ENCODE measurements at regions not wholly inside any gene's neighbourhood (a gene's known extent, or its start where the extent isn't known, plus 50 kb on each side); places are given as distances from the start of the nearest gene placed in this dataset.
"Not testable (repeated sequence)": the region's sequence is repeated elsewhere in the genome, so short reads cannot be mapped to it uniquely, and the experiment has no call there.

GRCh38 chr14:89728964-89729363, 225.6 kb downstream of the EFCAB11 start:
- Histone ChIP-seq H3K36me3 (ENCODE audit: low read depth) (no peaks in the 10 kb centered on the region), H3K4me1 (ENCODE audit: insufficient read depth, poor library complexity, severe bottlenecking) (peaks cover 2% of the 10 kb centered on the region), H3K9me3 (ENCODE audit: severe bottlenecking) (no peaks in the 10 kb centered on the region), H3K4me3 (ENCODE audit: severe bottlenecking) (no peak overlapping the region), H3K27me3 (ENCODE audit: insufficient read depth, poor library complexity, severe bottlenecking) (no peaks in the 10 kb centered on the region), H3K27ac (ENCODE audit: poor library complexity, severe bottlenecking) (no peak overlapping the region)
- no peak for TF ChIP-seq CTCF (IDR thresholded peaks at IDR 0.05; ENCODE audit: poor library complexity, severe bottlenecking)
- ATAC-seq (ENCODE audit: low read depth) = no peak
- DNase-seq (ENCODE audit: low spot score) = no peak

GRCh38 chr14:89726226-89726625, 228.3 kb downstream of the EFCAB11 start:
- ATAC-seq (ENCODE audit: low read depth); H3K27ac ChIP-seq (ENCODE audit: poor library complexity, severe bottlenecking); H3K36me3 ChIP-seq (ENCODE audit: low read depth): not testable (repeated sequence)

GRCh38 chr14:89724628-89724960, 229.9 kb downstream of the EFCAB11 start:
- DNase-seq (ENCODE audit: low spot score) (no peak), ATAC-seq (ENCODE audit: low read depth) (peak; percentile 59)
- no peaks in the 10 kb centered on the region for H3K9me3 ChIP-seq (ENCODE audit: severe bottlenecking)
- H3K4me3 ChIP-seq (ENCODE audit: severe bottlenecking) = no peak overlapping the region
- H3K36me3 ChIP-seq (ENCODE audit: low read depth) = no peaks in the 10 kb centered on the region
- no peak overlapping the region for H3K27ac ChIP-seq (ENCODE audit: poor library complexity, severe bottlenecking)
- H3K4me1 ChIP-seq (ENCODE audit: insufficient read depth, poor library complexity, severe bottlenecking) = peaks cover 2% of the 10 kb centered on the region
- no peak for TF ChIP-seq CTCF (IDR thresholded peaks at IDR 0.05; ENCODE audit: poor library complexity, severe bottlenecking)
- no peaks in the 10 kb centered on the region for H3K27me3 ChIP-seq (ENCODE audit: insufficient read depth, poor library complexity, severe bottlenecking)

More at GRCh38 chr14:89726226-89726625, 228.3 kb downstream of the EFCAB11 start:
- H3K4me3 ChIP-seq (ENCODE audit: severe bottlenecking); H3K9me3 ChIP-seq (ENCODE audit: severe bottlenecking); H3K4me1 ChIP-seq (ENCODE audit: insufficient read depth, poor library complexity, severe bottlenecking); H3K27me3 ChIP-seq (ENCODE audit: insufficient read depth, poor library complexity, severe bottlenecking); DNase-seq (ENCODE audit: low spot score): not testable (repeated sequence)

GRCh38 chr14:89723930-89724627, 230.5 kb downstream of the EFCAB11 start:
- Histone ChIP-seq H3K4me3 (ENCODE audit: severe bottlenecking) (no peak overlapping the region), H3K9me3 (ENCODE audit: severe bottlenecking) (no peaks in the 10 kb centered on the region), H3K27me3 (ENCODE audit: insufficient read depth, poor library complexity, severe bottlenecking) (no peaks in the 10 kb centered on the region), H3K27ac (ENCODE audit: poor library complexity, severe bottlenecking) (no peak overlapping the region), H3K36me3 (ENCODE audit: low read depth) (no peaks in the 10 kb centered on the region), H3K4me1 (ENCODE audit: insufficient read depth, poor library complexity, severe bottlenecking) (peaks cover 2% of the 10 kb centered on the region)
- TF ChIP-seq CTCF (IDR thresholded peaks at IDR 0.05; ENCODE audit: poor library complexity, severe bottlenecking) = no peak
- DNase-seq (ENCODE audit: low spot score) (no peak), ATAC-seq (ENCODE audit: low read depth) (peak; percentile 37)

- peaks cover 2% of the 10 kb centered on the region for H3K4me1 ChIP-seq (ENCODE audit: insufficient read depth, poor library complexity, severe bottlenecking)
- TF ChIP-seq CTCF (IDR thresholded peaks at IDR 0.05; ENCODE audit: poor library complexity, severe bottlenecking) = no peak
- no peak overlapping the region for H3K27ac ChIP-seq (ENCODE audit: poor library complexity, severe bottlenecking)
- DNase-seq (ENCODE audit: low spot score) = no peak
- H3K4me3 ChIP-seq (ENCODE audit: severe bottlenecking) = no peak overlapping the region
- no peak for ATAC-seq (ENCODE audit: low read depth)
- H3K27me3 ChIP-seq (ENCODE audit: insufficient read depth, poor library complexity, severe bottlenecking) = no peaks in the 10 kb centered on the region
- H3K36me3 ChIP-seq (ENCODE audit: low read depth) = no peaks in the 10 kb centered on the region
- H3K9me3 ChIP-seq (ENCODE audit: severe bottlenecking) = no peaks in the 10 kb centered on the region
Observed at GRCh38 chr14:89721956-89722355, 232.6 kb downstream of the EFCAB11 start.

All from RWPE2 (cell line).